ENCODE measurements at regions not wholly inside any gene's neighbourhood (a gene's known extent, or its start where the extent isn't known, plus 50 kb on each side); places are given as distances from the start of the nearest gene placed in this dataset.

DNA sequence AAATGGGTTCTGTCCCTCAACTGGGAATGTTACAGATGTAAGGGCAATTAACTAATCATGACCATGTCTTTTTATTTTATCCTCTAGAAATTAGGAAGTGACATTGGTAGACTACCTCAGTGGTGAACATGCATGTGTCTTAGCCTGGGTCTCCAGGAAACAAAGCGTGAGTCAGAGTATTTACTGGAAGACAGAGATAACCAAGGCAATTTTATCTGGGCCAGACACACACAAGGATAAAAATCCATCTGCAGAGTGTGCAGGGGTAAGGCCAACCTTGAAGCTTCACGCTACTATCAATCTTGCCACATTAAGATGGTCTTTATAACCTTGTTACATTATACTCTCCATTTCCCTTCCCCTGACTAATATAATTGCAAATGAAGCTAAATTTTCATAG lies 487.5 kb downstream of the SUCLG1 start (continued):
- TF ChIP-seq TAL1 (IDR thresholded peaks at IDR 0.05) (peak; percentile 98), NFE2 (IDR thresholded peaks at IDR 0.05; ENCODE audit: low read depth) (peak; percentile 76), NCOR1 (IDR thresholded peaks at IDR 0.05) (peak; percentile 97), TSC22D4 (tag; IDR thresholded peaks at IDR 0.05) (no peak), ARID1B (IDR thresholded peaks at IDR 0.05) (peak; percentile 99), FOXP1 (CRISPR knock-in tag; IDR thresholded peaks at IDR 0.05) (no peak), NR2C1 (IDR thresholded peaks at IDR 0.05) (no peak), NR2C1 (tag; IDR thresholded peaks at IDR 0.05) (no peak), ZC3H11A (IDR thresholded peaks at IDR 0.05; ENCODE audit: low read depth, low read length) (no peak), IFI16 (CRISPR knock-in tag; IDR thresholded peaks at IDR 0.05) (no peak), SMC3 (conservative IDR thresholded peaks at IDR 0.05; ENCODE audit: insufficient read depth, low read depth, low read length) (no peak), NR2C2 (CRISPR knock-in tag; IDR thresholded peaks at IDR 0.05) (no peak), NR2C2 (tag; IDR thresholded peaks at IDR 0.05) (no peak), ARNT (IDR thresholded peaks at IDR 0.05) (peak; percentile 71 to 76; a peak in 2 of 4 replicates), ZNF76 (CRISPR knock-in tag; IDR thresholded peaks at IDR 0.05; ENCODE audit: borderline replicate concordance) (no peak), ZNF282 (CRISPR knock-in tag; IDR thresholded peaks at IDR 0.05) (no peak)
- TF ChIP-seq, protein P1, sequence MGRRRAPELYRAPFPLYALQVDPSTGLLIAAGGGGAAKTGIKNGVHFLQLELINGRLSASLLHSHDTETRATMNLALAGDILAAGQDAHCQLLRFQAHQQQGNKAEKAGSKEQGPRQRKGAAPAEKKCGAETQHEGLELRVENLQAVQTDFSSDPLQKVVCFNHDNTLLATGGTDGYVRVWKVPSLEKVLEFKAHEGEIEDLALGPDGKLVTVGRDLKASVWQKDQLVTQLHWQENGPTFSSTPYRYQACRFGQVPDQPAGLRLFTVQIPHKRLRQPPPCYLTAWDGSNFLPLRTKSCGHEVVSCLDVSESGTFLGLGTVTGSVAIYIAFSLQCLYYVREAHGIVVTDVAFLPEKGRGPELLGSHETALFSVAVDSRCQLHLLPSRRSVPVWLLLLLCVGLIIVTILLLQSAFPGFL (CRISPR knock-in tag; IDR thresholded peaks at IDR 0.05): no peak
- TF ChIP-seq, protein P2, sequence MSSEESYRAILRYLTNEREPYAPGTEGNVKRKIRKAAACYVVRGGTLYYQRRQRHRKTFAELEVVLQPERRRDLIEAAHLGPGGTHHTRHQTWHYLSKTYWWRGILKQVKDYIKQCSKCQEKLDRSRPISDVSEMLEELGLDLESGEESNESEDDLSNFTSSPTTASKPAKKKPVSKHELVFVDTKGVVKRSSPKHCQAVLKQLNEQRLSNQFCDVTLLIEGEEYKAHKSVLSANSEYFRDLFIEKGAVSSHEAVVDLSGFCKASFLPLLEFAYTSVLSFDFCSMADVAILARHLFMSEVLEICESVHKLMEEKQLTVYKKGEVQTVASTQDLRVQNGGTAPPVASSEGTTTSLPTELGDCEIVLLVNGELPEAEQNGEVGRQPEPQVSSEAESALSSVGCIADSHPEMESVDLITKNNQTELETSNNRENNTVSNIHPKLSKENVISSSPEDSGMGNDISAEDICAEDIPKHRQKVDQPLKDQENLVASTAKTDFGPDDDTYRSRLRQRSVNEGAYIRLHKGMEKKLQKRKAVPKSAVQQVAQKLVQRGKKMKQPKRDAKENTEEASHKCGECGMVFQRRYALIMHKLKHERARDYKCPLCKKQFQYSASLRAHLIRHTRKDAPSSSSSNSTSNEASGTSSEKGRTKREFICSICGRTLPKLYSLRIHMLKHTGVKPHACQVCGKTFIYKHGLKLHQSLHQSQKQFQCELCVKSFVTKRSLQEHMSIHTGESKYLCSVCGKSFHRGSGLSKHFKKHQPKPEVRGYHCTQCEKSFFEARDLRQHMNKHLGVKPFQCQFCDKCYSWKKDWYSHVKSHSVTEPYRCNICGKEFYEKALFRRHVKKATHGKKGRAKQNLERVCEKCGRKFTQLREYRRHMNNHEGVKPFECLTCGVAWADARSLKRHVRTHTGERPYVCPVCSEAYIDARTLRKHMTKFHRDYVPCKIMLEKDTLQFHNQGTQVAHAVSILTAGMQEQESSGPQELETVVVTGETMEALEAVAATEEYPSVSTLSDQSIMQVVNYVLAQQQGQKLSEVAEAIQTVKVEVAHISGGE (CRISPR knock-in tag; IDR thresholded peaks at IDR 0.05): no peak
- TF ChIP-seq, protein P3, sequence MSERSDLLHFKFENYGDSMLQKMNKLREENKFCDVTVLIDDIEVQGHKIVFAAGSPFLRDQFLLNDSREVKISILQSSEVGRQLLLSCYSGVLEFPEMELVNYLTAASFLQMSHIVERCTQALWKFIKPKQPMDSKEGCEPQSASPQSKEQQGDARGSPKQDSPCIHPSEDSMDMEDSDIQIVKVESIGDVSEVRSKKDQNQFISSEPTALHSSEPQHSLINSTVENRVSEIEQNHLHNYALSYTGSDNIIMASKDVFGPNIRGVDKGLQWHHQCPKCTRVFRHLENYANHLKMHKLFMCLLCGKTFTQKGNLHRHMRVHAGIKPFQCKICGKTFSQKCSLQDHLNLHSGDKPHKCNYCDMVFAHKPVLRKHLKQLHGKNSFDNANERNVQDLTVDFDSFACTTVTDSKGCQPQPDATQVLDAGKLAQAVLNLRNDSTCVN (CRISPR knock-in tag; IDR thresholded peaks at IDR 0.05): no peak
- TF ChIP-seq, protein P4, sequence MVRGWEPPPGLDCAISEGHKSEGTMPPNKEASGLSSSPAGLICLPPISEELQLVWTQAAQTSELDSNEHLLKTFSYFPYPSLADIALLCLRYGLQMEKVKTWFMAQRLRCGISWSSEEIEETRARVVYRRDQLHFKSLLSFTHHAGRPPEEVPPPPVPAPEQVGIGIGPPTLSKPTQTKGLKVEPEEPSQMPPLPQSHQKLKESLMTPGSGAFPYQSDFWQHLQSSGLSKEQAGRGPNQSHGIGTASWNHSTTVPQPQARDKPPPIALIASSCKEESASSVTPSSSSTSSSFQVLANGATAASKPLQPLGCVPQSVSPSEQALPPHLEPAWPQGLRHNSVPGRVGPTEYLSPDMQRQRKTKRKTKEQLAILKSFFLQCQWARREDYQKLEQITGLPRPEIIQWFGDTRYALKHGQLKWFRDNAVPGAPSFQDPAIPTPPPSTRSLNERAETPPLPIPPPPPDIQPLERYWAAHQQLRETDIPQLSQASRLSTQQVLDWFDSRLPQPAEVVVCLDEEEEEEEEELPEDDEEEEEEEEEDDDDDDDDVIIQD (CRISPR knock-in tag; IDR thresholded peaks at IDR 0.05): no peak
- TF ChIP-seq, protein P5, sequence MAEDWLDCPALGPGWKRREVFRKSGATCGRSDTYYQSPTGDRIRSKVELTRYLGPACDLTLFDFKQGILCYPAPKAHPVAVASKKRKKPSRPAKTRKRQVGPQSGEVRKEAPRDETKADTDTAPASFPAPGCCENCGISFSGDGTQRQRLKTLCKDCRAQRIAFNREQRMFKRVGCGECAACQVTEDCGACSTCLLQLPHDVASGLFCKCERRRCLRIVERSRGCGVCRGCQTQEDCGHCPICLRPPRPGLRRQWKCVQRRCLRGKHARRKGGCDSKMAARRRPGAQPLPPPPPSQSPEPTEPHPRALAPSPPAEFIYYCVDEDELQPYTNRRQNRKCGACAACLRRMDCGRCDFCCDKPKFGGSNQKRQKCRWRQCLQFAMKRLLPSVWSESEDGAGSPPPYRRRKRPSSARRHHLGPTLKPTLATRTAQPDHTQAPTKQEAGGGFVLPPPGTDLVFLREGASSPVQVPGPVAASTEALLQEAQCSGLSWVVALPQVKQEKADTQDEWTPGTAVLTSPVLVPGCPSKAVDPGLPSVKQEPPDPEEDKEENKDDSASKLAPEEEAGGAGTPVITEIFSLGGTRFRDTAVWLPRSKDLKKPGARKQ (CRISPR knock-in tag; IDR thresholded peaks at IDR 0.05): no peak
- TF ChIP-seq, protein P6, sequence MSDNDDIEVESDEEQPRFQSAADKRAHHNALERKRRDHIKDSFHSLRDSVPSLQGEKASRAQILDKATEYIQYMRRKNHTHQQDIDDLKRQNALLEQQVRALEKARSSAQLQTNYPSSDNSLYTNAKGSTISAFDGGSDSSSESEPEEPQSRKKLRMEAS (CRISPR knock-in tag; IDR thresholded peaks at IDR 0.05): no peak
